Gastrocnemius medialis (tissue), 4 donors: ENCODE measurements at regions not wholly inside any gene's neighbourhood (a gene's known extent, or its start where the extent isn't known, plus 50 kb on each side); places are given as distances from the start of the nearest gene placed in this dataset.

Experiments
- ATAC-seq, 2 donors: fragments of 150-250 bp; one replicate each; pipeline ENCODE4 v1.9.1; 2016
- DNase-seq, 2 donors: peaks; one replicate each; pipeline ENCODE4 v3.0.0-alpha.2; 2019
- H3K27ac ChIP-seq, 4 donors: fragments of 200-600 bp; sonication (generic); 1 replicate in 1 of 4; 2 replicates in 3 of 4; pipeline ENCODE4 v1.5.1; 2016 to 2018; ENCODE audit warnings: mild to moderate bottlenecking in 2 of 4, moderate library complexity in 1 of 4
- H3K27me3 ChIP-seq, 3 donors: fragments of 200-600 bp; sonication (generic) in 2 of 3; 1 replicate in 1 of 3; 2 replicates in 2 of 3; pipeline versions ENCODE4 v1.5.1 to v1.6.0; 2016 to 2019; ENCODE audit warnings: mild to moderate bottlenecking in 1 of 3, moderate library complexity in 1 of 3
- H3K36me3 ChIP-seq, 2 donors: fragments of 200-600 bp; sonication (generic) in 1 of 2; one replicate each; pipeline ENCODE4 v1.5.1; 2017 to 2018
- H3K4me1 ChIP-seq, 2 donors: fragments of 200-600 bp; sonication (generic) in 1 of 2; one replicate each; pipeline ENCODE4 v1.5.1; 2016 to 2017; ENCODE audit warnings: mild to moderate bottlenecking in 2 of 2
- H3K4me3 ChIP-seq, 4 donors: fragments of 200-600 bp; sonication (generic) in 3 of 4; 1 replicate in 1 of 4; 2 replicates in 3 of 4; pipeline ENCODE4 v1.5.1; 2016 to 2019; ENCODE audit warnings: mild to moderate bottlenecking in 2 of 4
- H3K9me3 ChIP-seq, 3 donors: fragments of 200-600 bp; sonication (generic) in 2 of 3; 1 replicate in 1 of 3; 2 replicates in 2 of 3; pipeline ENCODE4 v1.5.1; 2016 to 2019
- CTCF ChIP-seq, 5 experiments: fragments of 450-650 bp in 3 of 5; fragments of 200-600 bp in 2 of 5; sonication (generic) in 2 of 5; IDR thresholded peaks in 4 of 5; conservative IDR thresholded peaks in 1 of 5; 1 replicate in 4 of 5; 2 replicates in 1 of 5; pipeline ENCODE4 v1.5.1; 2016 to 2019; ENCODE audit warnings: antibody characterized with exemption in 5 of 5, mild to moderate bottlenecking in 3 of 5, moderate library complexity in 3 of 5
- POLR2A ChIP-seq, 2 donors: fragments of 450-650 bp; IDR thresholded peaks; one replicate each; pipeline ENCODE4 v1.6.1; 2017; ENCODE audit warnings: antibody characterized with exemption in 2 of 2, mild to moderate bottlenecking in 2 of 2, moderate library complexity in 2 of 2
- in situ Hi-C, 4 donors: fragments of 200-750 bp; cut with MboI; loops; one replicate each; pipeline versions ENCODE4 v1.15.0 to v1.8.0; 2017; ENCODE audit warnings: low sequenced_read_pairs in 4 of 4
- intact Hi-C: fragments of 100-400 bp; cut with DNase I; formaldehyde crosslinking; loops from one replicate; pipeline ENCODE4 v1.15.1; 2023; ENCODE audit warnings: low total_unique reads

GRCh38 chr11:26025676-26026075, 306.3 kb upstream of the ANO3 start:
- Histone ChIP-seq H3K27me3 (no peaks in the 10 kb centered on the region), H3K4me3 (no peak overlapping the region), H3K9me3 (no peaks in the 10 kb centered on the region), H3K36me3 (no peaks in the 10 kb centered on the region), H3K27ac (no peak overlapping the region), H3K4me1 (no peaks in the 10 kb centered on the region)
- intact Hi-C loops = no loop called here
- TF ChIP-seq CTCF (IDR thresholded peaks at IDR 0.05 in 4 of 5, conservative IDR thresholded peaks at IDR 0.05 in 1 of 5) (no peak), POLR2A (IDR thresholded peaks at IDR 0.05) (no peak)
- ATAC-seq (no peak), DNase-seq (no peak)
- in situ Hi-C loops = no loop called here

GRCh38 chr11:26026078-26026477, 305.9 kb upstream of the ANO3 start:
- Histone ChIP-seq H3K36me3 (no peaks in the 10 kb centered on the region), H3K27ac (no peak overlapping the region), H3K4me3 (no peak overlapping the region), H3K27me3 (no peaks in the 10 kb centered on the region), H3K9me3 (no peaks in the 10 kb centered on the region), H3K4me1 (no peaks in the 10 kb centered on the region)
- no peak for DNase-seq
- in situ Hi-C loops (no loop called here), intact Hi-C loops (no loop called here)
- TF ChIP-seq CTCF (IDR thresholded peaks at IDR 0.05 in 4 of 5, conservative IDR thresholded peaks at IDR 0.05 in 1 of 5) (no peak), POLR2A (IDR thresholded peaks at IDR 0.05) (no peak)
- no peak for ATAC-seq

GRCh38 chr11:26027887-26028286, 304.0 kb upstream of the ANO3 start:
- in situ Hi-C loops = no loop called here
- no peaks in the 10 kb centered on the region for H3K27me3 ChIP-seq

GRCh38 chr11:26028393-26028911, 303.5 kb upstream of the ANO3 start:
- Histone ChIP-seq H3K27ac (no peak overlapping the region), H3K36me3 (no peaks in the 10 kb centered on the region), H3K9me3 (no peaks in the 10 kb centered on the region), H3K27me3 (no peaks in the 10 kb centered on the region), H3K4me1 (no peaks in the 10 kb centered on the region), H3K4me3 (no peak overlapping the region)
- ATAC-seq (no peak), DNase-seq (no peak)
- TF ChIP-seq CTCF (IDR thresholded peaks at IDR 0.05 in 4 of 5, conservative IDR thresholded peaks at IDR 0.05 in 1 of 5) (no peak), POLR2A (IDR thresholded peaks at IDR 0.05) (no peak)
- in situ Hi-C loops = no loop called here
- intact Hi-C loops = no loop called here

More at GRCh38 chr11:26027887-26028286, 304.0 kb upstream of the ANO3 start:
- DNase-seq = no peak
- no peak overlapping the region for H3K4me3 ChIP-seq
- H3K36me3 ChIP-seq = no peaks in the 10 kb centered on the region
- H3K9me3 ChIP-seq = no peaks in the 10 kb centered on the region
- H3K27ac ChIP-seq = no peak overlapping the region
- intact Hi-C loops = no loop called here
- H3K4me1 ChIP-seq = no peaks in the 10 kb centered on the region
- ATAC-seq = no peak
- TF ChIP-seq POLR2A (IDR thresholded peaks at IDR 0.05) (no peak), CTCF (IDR thresholded peaks at IDR 0.05 in 4 of 5, conservative IDR thresholded peaks at IDR 0.05 in 1 of 5) (no peak)

GRCh38 chr11:26030399-26030798, 301.5 kb upstream of the ANO3 start:
- no peaks in the 10 kb centered on the region for H3K27me3 ChIP-seq
- no peaks in the 10 kb centered on the region for H3K36me3 ChIP-seq
- no peak overlapping the region for H3K4me3 ChIP-seq
- ATAC-seq = no peak
- no peak overlapping the region for H3K27ac ChIP-seq
- in situ Hi-C loops (no loop called here), intact Hi-C loops (no loop called here)
- no peaks in the 10 kb centered on the region for H3K4me1 ChIP-seq
- TF ChIP-seq POLR2A (IDR thresholded peaks at IDR 0.05) (no peak), CTCF (IDR thresholded peaks at IDR 0.05 in 4 of 5, conservative IDR thresholded peaks at IDR 0.05 in 1 of 5) (no peak)
- H3K9me3 ChIP-seq = no peaks in the 10 kb centered on the region
- DNase-seq = no peak
